IMR-90 (cell line): ENCODE measurements at regions not wholly inside any gene's neighbourhood (a gene's known extent, or its start where the extent isn't known, plus 50 kb on each side); places are given as distances from the start of the nearest gene placed in this dataset.

Experiments
- ATAC-seq: fragments of 200-7000 bp; cut with Tn5 transposase; 2 replicates; pipeline ENCODE4 v1.9.1; 2020; ENCODE audit warnings: low read depth, mild to moderate bottlenecking, moderate library complexity
- BruUV-seq: library from RNA; stranded (reverse); fragments of 400-500 nt; replicated peaks from 2 replicates; lab custom pipeline; 2021; lab: Mats Ljungman, UMichigan
- CTCF ChIA-PET: fragments of 300-600 bp; formaldehyde crosslinking; extraction: SDS; loops from one replicate; lab custom pipeline; 2021; ENCODE audit warnings: antibody characterized with exemption; lab: Yijun Ruan, JAX
- POLR2A ChIA-PET: fragments of 300-600 bp; sonication (Branson Sonifier 250); formaldehyde crosslinking; loops from one replicate; lab custom pipeline; 2022; ENCODE audit warnings: antibody characterized with exemption; ENCODE audit not compliant: unreplicated experiment; lab: Charles Lee
- DNase-seq: peaks from one replicate; pipeline ENCODE4 v3.0.0; 2013
- H2AFZ ChIP-seq: replicated peaks from 2 replicates; pipeline ENCODE3; 2013; ENCODE audit warnings: low read length, mild to moderate bottlenecking; ENCODE audit not compliant: poor library complexity
- H2AK5ac ChIP-seq: 2 replicates; pipeline ENCODE4 v1.6.1; 2013; ENCODE audit warnings: low read depth, low read length, inconsistent platforms
- H2AK9ac ChIP-seq: replicated peaks from 2 replicates; pipeline ENCODE3; 2013; ENCODE audit warnings: mild to moderate bottlenecking, low read depth, low read length, moderate library complexity; ENCODE audit not compliant: poor library complexity
- H2BK120ac ChIP-seq: 2 replicates; pipeline ENCODE4 v1.6.1; 2013; ENCODE audit warnings: low read depth, low read length, inconsistent platforms
- H2BK15ac ChIP-seq: 3 replicates; pipeline ENCODE4 v1.6.1; 2013; ENCODE audit warnings: low read depth, low read length, inconsistent platforms
- H2BK20ac ChIP-seq: 2 replicates; pipeline ENCODE4 v1.6.1; 2013; ENCODE audit warnings: low read depth, mild to moderate bottlenecking, inconsistent platforms, low read length, moderate library complexity
- H2BK5ac ChIP-seq: 2 replicates; pipeline ENCODE4 v1.6.1; 2013; ENCODE audit warnings: mild to moderate bottlenecking, low read depth, low read length, inconsistent platforms; ENCODE audit not compliant: poor library complexity, severe bottlenecking
- H3K14ac ChIP-seq: replicated peaks from 2 replicates; pipeline ENCODE4 v1.6.1; 2013; ENCODE audit warnings: low read depth, low read length, inconsistent platforms
- H3K18ac ChIP-seq: 2 replicates; pipeline ENCODE4 v1.6.1; 2013; ENCODE audit warnings: low read depth, low read length, control low read depth
- H3K23ac ChIP-seq: 2 replicates; pipeline ENCODE4 v1.6.1; 2013; ENCODE audit warnings: low read depth, low read length, inconsistent platforms
- H3K27ac ChIP-seq: 2 replicates; pipeline ENCODE4 v1.5.1; 2013; ENCODE audit warnings: mild to moderate bottlenecking, control low read depth, low read length; ENCODE audit not compliant: insufficient read depth
- H3K27me3 ChIP-seq: 2 replicates; pipeline ENCODE4 v1.6.1; 2013; ENCODE audit warnings: low read length; ENCODE audit not compliant: control insufficient read depth, insufficient read depth
- H3K36me3 ChIP-seq: 2 replicates; pipeline ENCODE4 v1.6.1; 2013; ENCODE audit warnings: low read length, mixed read lengths; ENCODE audit not compliant: control insufficient read depth, insufficient read depth
- H3K4ac ChIP-seq: 2 replicates; pipeline ENCODE4 v1.6.1; 2013; ENCODE audit warnings: low read depth, low read length, inconsistent platforms
- H3K4me1 ChIP-seq: 2 replicates; pipeline ENCODE4 v1.6.1; 2013; ENCODE audit warnings: low read length, mixed read lengths; ENCODE audit not compliant: control insufficient read depth, insufficient read depth
- H3K4me2 ChIP-seq: 2 replicates; pipeline ENCODE4 v1.6.1; 2013; ENCODE audit warnings: low read depth, mild to moderate bottlenecking, control low read depth, low read length, moderate library complexity
- H3K4me3 ChIP-seq: 2 replicates; pipeline ENCODE4 v1.5.1; 2013; ENCODE audit warnings: low read depth, mild to moderate bottlenecking, control low read depth, low read length, moderate library complexity; ENCODE audit not compliant: insufficient read depth
- H3K56ac ChIP-seq: 2 replicates; pipeline ENCODE4 v1.6.1; 2013; ENCODE audit warnings: low read length, inconsistent platforms; ENCODE audit not compliant: insufficient read depth; ENCODE audit errors: extremely low read depth
- H3K79me1 ChIP-seq, 2 experiments: 2 replicates each; pipeline ENCODE4 v1.6.1; 2013; ENCODE audit warnings: low read length in 2 of 2, inconsistent platforms in 1 of 2, low read depth in 1 of 2
- H3K9ac ChIP-seq: 2 replicates; pipeline ENCODE4 v1.6.1; 2013; ENCODE audit warnings: low read depth, low read length, control low read depth
- H3K9me1 ChIP-seq: 2 replicates; pipeline ENCODE4 v1.6.1; 2013; ENCODE audit warnings: low read length, inconsistent platforms; ENCODE audit not compliant: insufficient read depth
- H3K9me3 ChIP-seq: 2 replicates; pipeline ENCODE4 v1.6.1; 2013; ENCODE audit warnings: low read length; ENCODE audit not compliant: control insufficient read depth, insufficient read depth
- H4K20me1 ChIP-seq: 2 replicates; pipeline ENCODE4 v1.6.1; 2013; ENCODE audit warnings: low read length, inconsistent platforms; ENCODE audit not compliant: insufficient read depth
- H4K5ac ChIP-seq: 2 replicates; pipeline ENCODE4 v1.6.1; 2013; ENCODE audit warnings: mild to moderate bottlenecking, low read depth, low read length, control low read depth
- H4K8ac ChIP-seq, 2 experiments: 2 replicates each; pipeline ENCODE4 v1.6.1; 2013; ENCODE audit warnings: low read depth in 2 of 2, low read length in 2 of 2, control low read depth in 1 of 2, inconsistent platforms in 1 of 2
- H4K91ac ChIP-seq: 2 replicates; pipeline ENCODE4 v1.6.1; 2013; ENCODE audit warnings: low read depth, low read length, inconsistent platforms; ENCODE audit not compliant: insufficient read depth
- BHLHE40 ChIP-seq: fragments of 150-350 bp; IDR thresholded peaks from 2 replicates; pipeline ENCODE4 v1.6.1; 2016; ENCODE audit warnings: mild to moderate bottlenecking, low read depth, low read length
- CEBPB ChIP-seq: IDR thresholded peaks from 2 replicates; pipeline ENCODE4 v1.6.1; 2012; ENCODE audit warnings: low read depth, low read length, improper control_type of control experiment
- CHD1 ChIP-seq: IDR thresholded peaks from 2 replicates; pipeline ENCODE4 v1.6.1; 2012; ENCODE audit warnings: low read depth, low read length, improper control_type of control experiment
- FOS ChIP-seq: fragments of 150-350 bp; IDR thresholded peaks from 2 replicates; pipeline ENCODE4 v1.6.1; 2016; ENCODE audit warnings: low read depth, low read length
- MAFK ChIP-seq: IDR thresholded peaks from 2 replicates; pipeline ENCODE4 v1.6.1; 2012; ENCODE audit warnings: low read depth, low read length, improper control_type of control experiment
- MAZ ChIP-seq: IDR thresholded peaks from 2 replicates; pipeline ENCODE4 v1.6.1; 2012; ENCODE audit warnings: low read depth, mild to moderate bottlenecking, low read length, improper control_type of control experiment, moderate library complexity, borderline replicate concordance
- MXI1 ChIP-seq: IDR thresholded peaks from 2 replicates; pipeline ENCODE4 v1.6.1; 2012; ENCODE audit warnings: low read depth, mild to moderate bottlenecking, low read length, moderate library complexity, borderline replicate concordance
- NFE2L2 ChIP-seq: fragments of 150-350 bp; IDR thresholded peaks from 2 replicates; pipeline ENCODE4 v1.6.1; 2016; ENCODE audit warnings: low read depth, mild to moderate bottlenecking, low read length
- POLR2A ChIP-seq: IDR thresholded peaks from 2 replicates; pipeline ENCODE4 v1.6.1; 2012; ENCODE audit warnings: mild to moderate bottlenecking, low read depth, low read length
- RAD21 ChIP-seq: IDR thresholded peaks from 2 replicates; pipeline ENCODE4 v1.6.1; 2012; ENCODE audit warnings: low read length, improper control_type of control experiment
- RCOR1 ChIP-seq: IDR thresholded peaks from 2 replicates; pipeline ENCODE4 v1.6.1; 2012; ENCODE audit warnings: mild to moderate bottlenecking, low read length, improper control_type of control experiment; ENCODE audit not compliant: insufficient replicate concordance
- RFX5 ChIP-seq: IDR thresholded peaks from 2 replicates; pipeline ENCODE4 v1.8.0; 2012; ENCODE audit warnings: low read depth, mild to moderate bottlenecking, low read length, moderate library complexity
- SMC3 ChIP-seq: fragments of 150-350 bp; IDR thresholded peaks from 2 replicates; pipeline ENCODE4 v1.6.1; 2016; ENCODE audit warnings: low read depth, mild to moderate bottlenecking, antibody characterized with exemption, low read length, moderate library complexity
- WGBS, 2 experiments: methylation state at CpG; one replicate each; pipeline versions ENCODE4 v1.1.5 to v1.1.7; 2013; ENCODE audit warnings: missing lambda C conversion rate in 2 of 2; ENCODE audit not compliant: insufficient read length in 1 of 2; ENCODE audit errors: extremely low coverage in 2 of 2; 5-methylcytosine and 5-hydroxymethylcytosine counted together
- dilution Hi-C: fragments of 300-500 bp; cut with HindIII; formaldehyde crosslinking; loops from one replicate; pipeline ENCODE4 v1.14.3; 2018; ENCODE audit warnings: low sequenced_read_pairs; ENCODE audit not compliant: unreplicated experiment
- in situ Hi-C: fragments of 300-500 bp; cut with MboI; formaldehyde crosslinking; loops from 3 replicates; pipeline ENCODE4 v1.14.3; 2019; ENCODE audit warnings: low sequenced_read_pairs, inconsistent platforms, mixed read lengths
- intact Hi-C: fragments of 100-400 bp; cut with micrococcal nuclease; formaldehyde crosslinking; loops from 2 replicates; pipeline ENCODE4 v1.10.0; 2022
- TF ChIP-seq, protein P1 (sequence below): conservative IDR thresholded peaks from 2 replicates; pipeline ENCODE4 v1.5.1; 2012; ENCODE audit warnings: mild to moderate bottlenecking, low read depth, low read length, improper control_type of control experiment
- TF ChIP-seq, protein P2 (sequence below): fragments of 150-350 bp; IDR thresholded peaks from 2 replicates; pipeline ENCODE4 v1.6.1; 2016; ENCODE audit warnings: low read depth, mild to moderate bottlenecking, low read length, moderate library complexity, borderline replicate concordance
- TF ChIP-seq, protein P3 (sequence below): fragments of 150-350 bp; IDR thresholded peaks from 2 replicates; pipeline ENCODE4 v1.6.1; 2017; ENCODE audit warnings: mild to moderate bottlenecking, antibody characterized with exemption, low read length, low read depth

DNA sequence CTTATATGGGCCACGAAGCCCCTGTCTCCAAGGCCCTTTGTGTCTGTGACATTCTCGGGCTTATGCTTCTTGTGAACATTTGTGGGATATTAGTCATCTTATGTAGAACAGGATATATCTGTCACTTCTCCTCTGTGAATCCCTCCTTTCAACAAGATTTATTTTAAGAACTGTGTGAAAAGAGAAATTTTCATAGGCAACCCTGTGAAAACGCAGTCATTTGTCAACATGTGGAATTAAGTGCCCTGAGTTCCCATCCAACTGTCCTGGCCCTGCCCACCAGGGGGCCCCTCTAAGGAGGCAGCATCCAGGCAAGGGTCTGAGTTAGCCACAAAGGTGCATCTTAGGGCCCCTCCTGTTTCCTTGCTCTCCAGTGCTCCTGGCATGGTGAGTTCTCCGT lies 76.8 kb upstream of the CHRNA7 start:
- H2AFZ ChIP-seq: no peak overlapping the region
- no peak overlapping the region for H4K8ac ChIP-seq
- no peak overlapping the region for H2AK5ac ChIP-seq
- no peak overlapping the region for H3K23ac ChIP-seq
- H2BK5ac ChIP-seq: no peak overlapping the region
- no peak overlapping the region for H3K4ac ChIP-seq
- H4K20me1 ChIP-seq: no peaks in the 10 kb centered on the region
- H3K27ac ChIP-seq: no peak overlapping the region
- H3K4me1 ChIP-seq: no peaks in the 10 kb centered on the region
- no peaks in the 10 kb centered on the region for H3K79me1 ChIP-seq
- ChIA-PET CTCF (no interaction called here), POLR2A (no interaction called here)
- H3K4me2 ChIP-seq: no peak overlapping the region
- H3K9me1 ChIP-seq: no peaks in the 10 kb centered on the region
- H2BK120ac ChIP-seq: no peak overlapping the region
- no TSS peak for BruUV-seq
- no peak overlapping the region for H2AK9ac ChIP-seq
- DNase-seq (no peak), ATAC-seq (no peak)
- dilution Hi-C loops (no loop called here), intact Hi-C loops (no loop called here), in situ Hi-C loops (no loop called here)
- no peak overlapping the region for H4K5ac ChIP-seq
- H3K9me3 ChIP-seq: peaks cover 5% of the 10 kb centered on the region; the same call in 1 of the 2 replicates
- no peaks in the 10 kb centered on the region for H3K27me3 ChIP-seq
- no peak overlapping the region for H3K9ac ChIP-seq
- no peak overlapping the region for H3K14ac ChIP-seq
- no peak overlapping the region for H2BK15ac ChIP-seq
- H4K91ac ChIP-seq: no peak overlapping the region
- no CpG with 5 or more reads among the region's 4 CpGs for WGBS, 2 experiments
- no peak for TF ChIP-seq BHLHE40
- TF ChIP-seq RFX5: no peak
- TF ChIP-seq FOS: no peak
- TF ChIP-seq, protein P1, sequence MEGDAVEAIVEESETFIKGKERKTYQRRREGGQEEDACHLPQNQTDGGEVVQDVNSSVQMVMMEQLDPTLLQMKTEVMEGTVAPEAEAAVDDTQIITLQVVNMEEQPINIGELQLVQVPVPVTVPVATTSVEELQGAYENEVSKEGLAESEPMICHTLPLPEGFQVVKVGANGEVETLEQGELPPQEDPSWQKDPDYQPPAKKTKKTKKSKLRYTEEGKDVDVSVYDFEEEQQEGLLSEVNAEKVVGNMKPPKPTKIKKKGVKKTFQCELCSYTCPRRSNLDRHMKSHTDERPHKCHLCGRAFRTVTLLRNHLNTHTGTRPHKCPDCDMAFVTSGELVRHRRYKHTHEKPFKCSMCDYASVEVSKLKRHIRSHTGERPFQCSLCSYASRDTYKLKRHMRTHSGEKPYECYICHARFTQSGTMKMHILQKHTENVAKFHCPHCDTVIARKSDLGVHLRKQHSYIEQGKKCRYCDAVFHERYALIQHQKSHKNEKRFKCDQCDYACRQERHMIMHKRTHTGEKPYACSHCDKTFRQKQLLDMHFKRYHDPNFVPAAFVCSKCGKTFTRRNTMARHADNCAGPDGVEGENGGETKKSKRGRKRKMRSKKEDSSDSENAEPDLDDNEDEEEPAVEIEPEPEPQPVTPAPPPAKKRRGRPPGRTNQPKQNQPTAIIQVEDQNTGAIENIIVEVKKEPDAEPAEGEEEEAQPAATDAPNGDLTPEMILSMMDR: no peak
- TF ChIP-seq RAD21: no peak
- TF ChIP-seq CEBPB: no peak
- no peak for TF ChIP-seq NFE2L2
- TF ChIP-seq CHD1: no peak
- TF ChIP-seq, protein P2, sequence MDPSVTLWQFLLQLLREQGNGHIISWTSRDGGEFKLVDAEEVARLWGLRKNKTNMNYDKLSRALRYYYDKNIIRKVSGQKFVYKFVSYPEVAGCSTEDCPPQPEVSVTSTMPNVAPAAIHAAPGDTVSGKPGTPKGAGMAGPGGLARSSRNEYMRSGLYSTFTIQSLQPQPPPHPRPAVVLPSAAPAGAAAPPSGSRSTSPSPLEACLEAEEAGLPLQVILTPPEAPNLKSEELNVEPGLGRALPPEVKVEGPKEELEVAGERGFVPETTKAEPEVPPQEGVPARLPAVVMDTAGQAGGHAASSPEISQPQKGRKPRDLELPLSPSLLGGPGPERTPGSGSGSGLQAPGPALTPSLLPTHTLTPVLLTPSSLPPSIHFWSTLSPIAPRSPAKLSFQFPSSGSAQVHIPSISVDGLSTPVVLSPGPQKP: no peak
- TF ChIP-seq, protein P3, sequence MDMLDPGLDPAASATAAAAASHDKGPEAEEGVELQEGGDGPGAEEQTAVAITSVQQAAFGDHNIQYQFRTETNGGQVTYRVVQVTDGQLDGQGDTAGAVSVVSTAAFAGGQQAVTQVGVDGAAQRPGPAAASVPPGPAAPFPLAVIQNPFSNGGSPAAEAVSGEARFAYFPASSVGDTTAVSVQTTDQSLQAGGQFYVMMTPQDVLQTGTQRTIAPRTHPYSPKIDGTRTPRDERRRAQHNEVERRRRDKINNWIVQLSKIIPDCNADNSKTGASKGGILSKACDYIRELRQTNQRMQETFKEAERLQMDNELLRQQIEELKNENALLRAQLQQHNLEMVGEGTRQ: no peak
- TF ChIP-seq MAFK: no peak
- no peak for TF ChIP-seq SMC3
- TF ChIP-seq MAZ: no peak
- TF ChIP-seq RCOR1: no peak
- no peak for TF ChIP-seq MXI1
- no peak for TF ChIP-seq POLR2A
- no peak overlapping the region for H2BK20ac ChIP-seq
- H3K18ac ChIP-seq: no peak overlapping the region
- H3K56ac ChIP-seq: no peak overlapping the region
- H3K36me3 ChIP-seq: no peaks in the 10 kb centered on the region
- H3K4me3 ChIP-seq: no peak overlapping the region
